ENCODE measurements at regions not wholly inside any gene's neighbourhood (a gene's known extent, or its start where the extent isn't known, plus 50 kb on each side); places are given as distances from the start of the nearest gene placed in this dataset.

DNA sequence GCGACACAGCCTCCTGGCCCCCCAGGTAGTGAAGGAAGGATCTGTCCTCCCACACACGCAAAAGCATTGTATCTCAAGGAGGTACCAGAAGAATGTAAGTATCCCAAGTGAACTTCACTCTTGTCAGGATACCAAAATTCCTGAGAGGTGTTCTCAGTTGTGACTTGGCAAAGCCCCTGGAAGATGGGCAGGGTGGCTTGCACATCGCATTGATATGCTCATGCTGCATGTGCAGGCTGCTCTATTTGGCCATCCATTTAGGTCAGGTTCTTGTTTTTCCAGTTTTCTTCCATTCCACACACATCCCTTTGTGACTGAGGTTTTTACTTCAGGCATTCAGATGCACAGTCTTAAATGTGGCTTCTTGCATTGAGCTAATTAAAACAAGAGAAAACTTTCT lies 382.8 kb downstream of the FOXO1 start:
- TF ChIP-seq, protein P1, sequence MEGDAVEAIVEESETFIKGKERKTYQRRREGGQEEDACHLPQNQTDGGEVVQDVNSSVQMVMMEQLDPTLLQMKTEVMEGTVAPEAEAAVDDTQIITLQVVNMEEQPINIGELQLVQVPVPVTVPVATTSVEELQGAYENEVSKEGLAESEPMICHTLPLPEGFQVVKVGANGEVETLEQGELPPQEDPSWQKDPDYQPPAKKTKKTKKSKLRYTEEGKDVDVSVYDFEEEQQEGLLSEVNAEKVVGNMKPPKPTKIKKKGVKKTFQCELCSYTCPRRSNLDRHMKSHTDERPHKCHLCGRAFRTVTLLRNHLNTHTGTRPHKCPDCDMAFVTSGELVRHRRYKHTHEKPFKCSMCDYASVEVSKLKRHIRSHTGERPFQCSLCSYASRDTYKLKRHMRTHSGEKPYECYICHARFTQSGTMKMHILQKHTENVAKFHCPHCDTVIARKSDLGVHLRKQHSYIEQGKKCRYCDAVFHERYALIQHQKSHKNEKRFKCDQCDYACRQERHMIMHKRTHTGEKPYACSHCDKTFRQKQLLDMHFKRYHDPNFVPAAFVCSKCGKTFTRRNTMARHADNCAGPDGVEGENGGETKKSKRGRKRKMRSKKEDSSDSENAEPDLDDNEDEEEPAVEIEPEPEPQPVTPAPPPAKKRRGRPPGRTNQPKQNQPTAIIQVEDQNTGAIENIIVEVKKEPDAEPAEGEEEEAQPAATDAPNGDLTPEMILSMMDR (conservative IDR thresholded peaks at IDR 0.05), result no peak
- no peak for TF ChIP-seq ZFX (IDR thresholded peaks at IDR 0.05)

Data from C4-2B (cell line).